Muscle of arm (tissue), 1 donor: ENCODE measurements at regions not wholly inside any gene's neighbourhood (a gene's known extent, or its start where the extent isn't known, plus 50 kb on each side); places are given as distances from the start of the nearest gene placed in this dataset.
A peak's percentile ranks its signal among the peaks of the same experiment; 100 is the strongest.
"Not testable (repeated sequence)": the region's sequence is repeated elsewhere in the genome, so short reads cannot be mapped to it uniquely, and the experiment has no call there.

Experiments used
- DNase-seq: peaks from one replicate; pipeline ENCODE4 v3.0.0-alpha.2; 2013

DNA sequence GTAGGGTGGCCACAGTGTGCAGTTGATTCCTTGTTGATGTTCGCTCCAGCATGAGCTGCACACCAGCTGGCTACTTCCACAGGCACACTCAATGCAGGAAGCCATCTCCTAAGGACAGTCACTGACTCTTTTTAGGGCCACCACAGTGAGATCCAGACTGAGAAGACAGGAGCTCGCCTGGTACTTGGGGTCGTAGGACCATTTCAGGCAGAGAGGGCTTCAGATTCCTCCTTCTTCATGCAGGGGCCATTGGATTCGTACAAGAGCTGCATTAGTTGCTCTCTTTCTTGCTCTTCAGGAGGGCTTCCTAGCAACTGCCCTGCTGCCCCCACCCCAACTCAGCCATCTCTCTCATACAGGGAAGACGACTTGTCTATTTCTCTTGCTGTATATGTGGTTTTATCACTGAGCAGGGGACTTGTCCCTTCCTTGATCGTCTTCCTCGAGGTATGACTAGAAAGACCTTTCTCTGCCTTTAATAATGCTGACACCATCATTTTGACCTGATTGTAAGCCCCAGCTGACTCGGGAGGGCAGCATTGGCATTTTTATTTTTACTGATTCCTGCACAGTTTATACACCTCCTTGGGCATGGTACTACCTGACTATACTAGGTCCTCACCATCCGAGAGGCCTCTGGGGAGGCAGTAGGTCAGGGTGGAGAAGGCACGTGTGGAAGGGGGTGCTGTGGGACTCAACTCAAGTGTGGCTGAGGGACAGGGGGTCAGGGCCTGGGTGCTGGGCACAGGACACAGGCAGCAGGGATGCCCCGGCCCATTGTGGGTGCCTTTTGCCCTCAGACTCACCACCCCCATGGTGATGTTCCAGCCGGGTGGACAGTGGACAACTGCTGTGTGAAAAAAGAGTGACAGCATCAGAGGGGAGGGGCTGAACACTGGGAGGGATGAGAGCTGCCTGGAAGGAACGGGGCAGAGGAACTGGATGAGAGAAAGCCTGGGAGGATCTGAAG, 136.7 kb upstream of the ZNF746 start:
- DNase-seq: no peak

DNA sequence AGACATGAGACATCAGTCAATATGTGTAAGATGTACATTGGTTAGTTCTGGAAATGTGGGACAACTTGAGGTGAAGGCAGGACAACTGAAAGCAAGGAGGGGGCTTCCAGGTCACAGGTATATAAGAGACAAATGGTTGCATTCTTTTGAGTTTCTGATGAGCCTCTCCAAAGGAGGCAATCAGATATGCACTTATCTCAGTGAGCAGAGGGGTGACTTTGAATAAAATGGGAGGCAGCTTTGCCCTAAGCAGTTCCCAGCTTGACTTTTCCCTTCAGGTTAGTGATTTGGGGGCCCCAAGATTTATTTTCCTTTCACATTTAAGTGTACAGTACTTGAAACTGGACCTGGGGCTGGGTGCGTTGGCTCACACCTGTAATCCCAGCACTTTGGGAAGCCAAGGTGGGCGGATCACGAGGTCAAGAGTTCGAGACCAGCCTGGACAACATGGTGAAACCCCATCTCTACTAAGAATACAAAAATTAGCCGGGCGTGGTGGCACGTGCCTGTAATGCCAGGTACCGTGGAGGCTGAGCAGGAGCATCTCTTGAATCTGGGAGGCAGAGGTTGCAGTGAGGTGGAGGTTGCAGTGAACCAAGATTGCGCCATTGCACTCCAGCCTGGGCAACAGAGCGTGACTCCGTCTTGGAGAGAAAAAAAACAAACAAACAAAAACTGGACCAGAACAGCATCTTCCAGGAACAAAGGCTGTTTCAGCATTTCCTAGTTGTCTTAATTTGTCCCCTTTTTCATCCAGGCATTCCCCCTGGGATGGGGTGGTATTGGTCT, 130.9 kb upstream of the ZNF746 start:
- DNase-seq: not testable (repeated sequence)

DNA sequence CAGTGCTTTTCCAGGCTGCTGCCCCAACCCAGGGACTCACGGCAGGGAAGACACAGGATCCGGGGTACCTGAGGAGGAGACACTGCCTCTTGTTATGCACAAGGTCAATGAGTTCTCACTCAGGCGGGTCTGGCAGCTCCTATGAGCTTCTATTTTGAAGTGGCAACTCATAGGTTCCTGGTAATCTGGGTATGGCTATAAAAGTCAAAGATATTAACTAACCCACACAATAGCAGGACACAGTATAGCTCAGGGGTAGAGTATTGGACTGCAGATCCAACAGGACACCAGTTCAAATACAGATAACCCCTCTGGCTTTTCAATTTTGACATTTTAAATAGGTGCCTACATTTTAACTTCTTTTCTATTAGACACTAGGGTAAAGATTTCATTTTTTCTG, 130.3 kb upstream of the ZNF746 start:
- DNase-seq: no peak

DNA sequence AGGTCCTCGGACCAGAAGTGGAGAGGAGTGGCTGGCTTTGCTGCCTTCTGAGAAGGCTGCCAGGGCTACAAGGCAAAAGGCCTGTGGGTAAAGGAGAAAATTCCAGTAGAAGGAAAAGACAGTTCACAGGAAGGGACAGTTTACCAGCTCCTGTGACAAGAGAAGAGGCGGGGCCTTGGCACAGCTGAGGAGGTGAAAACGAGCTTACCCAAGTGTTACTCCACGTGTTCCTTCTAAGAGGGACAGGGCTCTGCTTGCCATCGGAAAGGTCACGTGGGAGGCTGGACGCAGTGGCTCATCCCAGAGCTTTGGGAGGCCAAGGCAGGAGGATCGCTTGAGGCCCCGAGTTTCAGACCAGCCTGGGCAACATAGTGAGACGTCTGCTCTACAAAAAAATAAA, 129.4 kb upstream of the ZNF746 start:
- DNase-seq: no peak

DNA sequence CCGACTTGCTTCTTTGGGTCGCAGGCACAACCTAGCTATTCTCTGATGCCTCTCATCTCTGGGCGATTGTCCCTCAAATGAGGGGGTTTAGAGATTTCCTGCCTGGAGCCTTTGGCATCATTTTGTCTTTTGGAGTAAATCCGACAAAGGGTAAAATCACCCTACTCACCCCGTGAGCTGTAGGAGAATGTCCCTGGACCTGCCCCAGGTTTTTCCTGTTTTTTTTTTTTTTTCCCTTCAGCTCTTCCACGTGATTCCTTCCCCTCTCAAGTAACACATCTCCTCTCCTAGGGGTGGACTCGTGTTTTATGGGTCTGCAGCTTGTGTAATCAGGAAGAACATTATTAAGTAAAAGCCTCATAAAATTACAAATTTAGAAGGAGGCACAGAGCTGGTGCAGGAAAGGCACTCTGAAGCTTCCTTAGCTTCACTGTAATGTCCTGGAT, 128.4 kb upstream of the ZNF746 start:
- no peak for DNase-seq

DNA sequence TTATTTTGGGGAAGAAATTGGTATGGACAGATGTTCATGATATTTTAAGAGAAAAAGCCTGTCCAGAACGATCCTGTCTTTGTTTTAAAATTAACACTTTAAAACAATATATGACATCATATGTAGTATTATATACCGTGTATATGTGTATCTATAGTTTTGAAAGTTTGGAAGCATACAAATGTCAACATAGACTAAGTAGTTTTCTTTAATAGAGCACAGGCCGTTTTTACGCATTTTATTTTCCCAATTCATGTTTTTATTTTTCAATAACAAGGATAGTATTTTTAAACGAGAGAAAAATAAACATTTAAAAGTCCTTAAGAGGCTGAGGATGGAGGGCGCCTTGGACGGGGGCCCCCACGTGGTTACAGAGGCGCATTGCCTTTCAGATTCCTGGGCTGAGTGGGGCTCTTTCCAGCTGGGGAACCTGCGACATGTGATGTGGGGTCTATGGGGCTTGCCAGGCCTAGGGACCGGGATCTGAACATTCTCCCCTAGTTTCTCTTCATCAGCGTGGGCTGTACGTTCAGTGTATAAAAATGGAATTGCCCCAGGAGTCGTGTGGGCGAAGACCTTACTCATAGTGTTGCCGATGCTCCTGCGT, 127.8 kb upstream of the ZNF746 start:
- peak; percentile 38 for DNase-seq

DNA sequence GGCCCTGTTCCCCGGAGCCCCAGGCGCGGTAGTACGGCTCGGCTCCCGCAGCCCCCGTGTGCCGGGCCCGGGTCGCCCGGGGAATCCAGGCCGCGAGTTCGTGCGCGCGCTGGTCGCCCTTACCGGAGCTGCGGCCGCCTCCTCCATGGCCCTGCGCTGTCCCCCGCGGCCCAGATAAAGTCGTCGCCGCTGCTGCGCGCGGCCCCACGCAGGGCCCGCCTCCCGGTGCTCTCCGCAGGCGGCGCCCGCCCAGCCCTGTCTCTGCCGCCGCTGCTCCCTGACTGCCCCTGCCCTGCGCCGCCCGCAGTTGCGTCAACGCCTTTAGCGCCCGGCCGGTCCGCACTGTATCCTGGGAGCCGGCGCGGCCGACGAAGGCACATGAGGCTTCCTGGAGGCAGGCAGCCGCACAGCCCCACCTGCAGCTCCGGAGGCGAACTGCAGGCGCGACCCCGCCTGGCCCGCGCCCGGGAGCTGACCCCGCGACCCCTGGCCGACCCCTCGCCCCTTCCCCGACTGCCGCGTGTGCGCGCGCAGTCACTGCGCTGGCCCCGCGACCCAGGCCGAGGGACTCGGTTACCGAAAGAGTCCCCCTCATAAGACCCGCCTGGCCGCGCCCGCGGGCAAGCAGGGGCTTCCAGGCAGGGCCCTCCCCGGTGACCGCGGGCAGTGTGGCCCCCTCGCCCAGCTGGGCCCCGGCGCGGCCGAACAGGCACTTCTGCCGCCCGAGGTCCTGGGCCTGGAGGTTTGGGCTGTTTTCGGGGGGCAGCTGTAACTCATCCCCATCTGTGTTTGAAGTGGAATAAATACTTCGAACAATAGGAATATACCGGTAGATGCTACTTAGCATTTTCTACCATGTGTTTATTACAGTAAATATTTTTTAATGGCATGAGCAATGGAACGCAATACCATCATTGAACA, 127.1 kb upstream of the ZNF746 start:
- DNase-seq: peak; percentile 83

DNA sequence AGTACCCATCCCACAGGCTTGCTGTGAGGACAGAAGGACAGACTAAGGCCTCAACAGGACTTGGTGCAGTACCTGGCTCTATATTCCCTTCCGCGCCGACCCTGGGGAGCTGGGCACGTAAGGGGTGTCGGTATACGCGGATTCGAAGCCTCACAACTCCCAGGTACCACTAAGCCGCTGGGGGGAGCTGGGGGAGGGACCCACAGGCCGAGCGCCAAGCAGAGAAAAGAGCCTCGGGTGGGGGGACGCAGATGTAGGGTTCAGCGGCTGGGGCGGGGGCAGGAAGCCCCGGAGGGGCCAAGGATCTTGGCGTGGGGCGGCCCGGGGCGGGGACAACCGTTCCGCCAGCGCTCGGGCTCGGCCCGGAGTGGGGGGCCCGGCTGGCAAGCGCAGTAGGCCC, 126.4 kb upstream of the ZNF746 start:
- DNase-seq: no peak

DNA sequence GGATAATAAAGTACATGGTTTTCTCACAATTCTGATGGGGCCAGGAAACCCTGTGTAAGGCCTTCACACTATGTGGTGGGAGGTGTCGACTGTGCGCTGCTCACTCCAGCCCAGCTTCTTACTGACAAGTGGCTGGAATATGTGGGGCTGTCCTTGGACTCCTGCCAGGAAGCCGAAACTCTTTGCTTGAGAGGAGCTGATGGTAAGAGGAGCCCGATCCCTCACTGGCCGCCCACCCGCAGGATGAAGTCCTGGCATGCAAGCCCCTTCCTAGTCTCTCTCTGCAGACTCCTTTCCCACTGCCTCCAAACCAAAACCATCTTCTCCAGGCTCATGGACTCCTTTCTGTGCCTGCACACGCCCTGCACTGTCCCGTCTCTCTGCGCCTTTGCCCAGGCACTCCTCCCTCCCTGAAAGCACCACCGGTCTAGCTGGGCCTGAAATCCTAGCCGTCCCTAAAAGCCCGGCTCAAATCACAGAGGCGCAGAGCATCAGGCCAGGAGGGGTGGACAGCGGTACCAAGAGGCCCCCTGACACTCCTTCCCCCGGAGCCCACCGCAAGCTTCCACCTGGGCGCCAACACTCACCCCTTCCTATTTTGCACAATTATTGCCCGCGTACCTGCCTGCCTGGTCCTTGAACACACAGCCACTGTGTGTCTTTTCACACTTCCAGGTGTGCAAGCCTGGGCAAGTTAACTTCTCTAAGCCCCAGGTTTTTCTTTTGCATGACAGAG, 125.8 kb upstream of the ZNF746 start:
- peak; percentile 39 for DNase-seq

DNA sequence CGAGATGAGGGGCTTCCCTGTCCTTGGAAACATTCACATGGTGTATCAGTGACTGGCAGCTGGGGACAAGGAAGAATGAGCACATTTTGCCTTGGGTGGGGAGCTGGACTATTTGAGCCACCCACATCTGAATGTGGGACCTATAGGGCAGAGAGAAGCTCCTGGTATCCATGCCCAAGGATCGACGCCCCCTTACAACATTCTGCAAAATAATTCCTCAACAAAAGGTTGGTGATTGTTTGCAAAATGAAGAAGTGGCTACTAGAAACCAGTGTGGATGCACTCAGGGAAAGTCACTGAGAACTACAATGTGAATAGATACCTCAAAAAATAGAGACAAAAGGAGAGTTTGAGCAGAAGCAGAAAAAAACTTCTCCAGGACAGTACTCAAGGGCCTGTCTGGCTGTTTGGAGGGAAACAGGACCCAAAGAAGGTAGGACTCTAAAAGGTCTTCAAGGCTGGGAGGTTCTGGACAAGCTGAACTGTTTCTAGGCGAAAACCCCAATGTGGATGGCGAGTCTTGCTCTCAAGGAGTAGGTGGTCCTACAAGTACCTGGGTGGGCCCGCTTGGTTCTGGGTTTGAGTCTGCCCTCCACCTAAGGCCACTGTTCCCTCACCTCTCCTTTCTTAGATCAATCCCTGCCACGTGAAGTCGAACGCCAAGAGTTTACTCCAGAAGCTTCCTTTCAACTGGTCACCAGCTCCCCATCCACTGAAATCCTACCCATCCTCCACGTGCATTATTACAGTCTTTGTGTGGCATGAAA, 125.0 kb upstream of the ZNF746 start:
- DNase-seq: no peak

DNA sequence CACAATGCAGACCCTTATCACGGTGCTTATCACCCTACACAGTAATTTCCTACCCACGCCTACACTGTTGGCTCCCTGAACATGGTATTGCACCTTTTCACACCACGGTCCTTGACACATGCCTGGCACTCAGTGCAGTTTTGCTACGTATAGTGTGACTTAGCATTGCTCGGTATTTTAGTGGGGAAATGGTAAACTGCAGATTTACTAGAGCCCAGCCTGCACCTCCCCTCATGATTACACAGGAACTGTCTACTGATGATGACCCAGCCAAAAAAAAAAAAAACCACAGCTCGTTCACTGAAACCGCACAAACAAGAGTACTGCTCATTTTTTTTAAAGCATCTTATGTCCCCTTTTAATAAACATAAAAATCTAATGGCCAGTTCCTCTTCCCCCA, 124.2 kb upstream of the ZNF746 start:
- DNase-seq: no peak

DNA sequence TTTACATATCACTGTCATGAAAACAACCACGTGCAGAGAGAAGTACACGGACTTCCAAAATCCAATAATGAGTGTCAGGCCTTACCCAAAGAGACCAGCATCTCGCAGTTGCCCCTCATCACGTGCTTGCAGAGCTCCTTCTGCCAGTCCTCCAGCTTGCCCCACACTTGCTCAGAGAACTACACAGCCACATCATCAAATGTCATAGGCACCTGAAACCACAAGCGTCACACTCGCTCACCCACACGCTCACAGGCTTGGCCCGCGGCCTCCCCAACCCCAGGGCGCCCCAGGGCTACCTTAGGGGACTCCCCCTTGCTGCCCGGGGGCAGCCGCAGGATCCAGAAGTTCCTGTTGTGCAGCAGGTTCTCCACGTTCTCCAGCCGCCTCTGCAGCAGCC, 123.4 kb upstream of the ZNF746 start:
- DNase-seq: no peak

DNA sequence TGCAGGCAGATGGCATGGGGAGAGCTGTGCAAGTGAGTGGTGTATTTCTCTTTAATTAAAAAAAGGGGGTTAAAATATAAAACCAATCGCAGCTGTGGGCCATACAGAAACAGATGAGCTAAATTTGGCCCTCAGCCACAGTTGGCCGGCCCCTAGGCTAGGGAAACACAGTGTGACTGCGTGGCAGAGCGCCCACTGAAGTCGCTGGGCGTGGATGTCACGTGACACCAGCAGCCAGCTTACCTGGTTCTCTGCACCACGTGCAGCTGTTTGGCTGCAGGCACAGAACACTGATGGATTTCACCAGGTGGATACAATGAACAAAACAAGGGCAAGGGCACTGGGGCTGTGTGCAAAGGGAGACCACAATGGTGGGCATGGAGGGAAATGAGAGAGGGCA, 119.3 kb upstream of the ZNF746 start:
- DNase-seq: no peak

DNA sequence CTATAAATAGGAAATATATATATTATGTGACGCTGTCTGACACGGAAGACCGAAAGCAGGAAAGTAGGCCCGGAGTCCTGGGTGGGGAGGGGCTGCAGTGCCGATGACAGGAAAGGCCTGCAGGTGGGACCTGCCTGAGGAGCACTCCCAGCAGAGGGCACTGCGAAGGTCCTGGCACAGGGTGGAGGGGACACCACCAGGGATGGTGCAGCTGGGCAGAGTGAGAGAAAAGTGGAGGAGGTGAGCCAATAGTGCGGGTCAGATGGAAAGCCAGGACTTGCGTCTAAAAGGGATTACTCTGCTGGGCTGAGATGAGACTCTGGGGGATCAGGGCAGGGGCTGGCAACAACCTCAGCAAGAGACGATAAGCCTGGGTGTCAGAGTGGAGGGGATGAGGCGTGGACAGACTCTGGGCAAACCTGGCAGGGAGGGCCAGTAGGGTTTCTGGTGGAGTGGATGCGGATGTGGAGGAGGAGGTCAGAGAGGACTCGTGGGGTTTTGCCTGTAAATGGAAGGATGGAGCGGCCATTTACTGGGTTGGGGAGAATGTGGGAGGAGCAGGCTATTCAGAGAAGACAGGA, 118.2 kb upstream of the ZNF746 start:
- no peak for DNase-seq

DNA sequence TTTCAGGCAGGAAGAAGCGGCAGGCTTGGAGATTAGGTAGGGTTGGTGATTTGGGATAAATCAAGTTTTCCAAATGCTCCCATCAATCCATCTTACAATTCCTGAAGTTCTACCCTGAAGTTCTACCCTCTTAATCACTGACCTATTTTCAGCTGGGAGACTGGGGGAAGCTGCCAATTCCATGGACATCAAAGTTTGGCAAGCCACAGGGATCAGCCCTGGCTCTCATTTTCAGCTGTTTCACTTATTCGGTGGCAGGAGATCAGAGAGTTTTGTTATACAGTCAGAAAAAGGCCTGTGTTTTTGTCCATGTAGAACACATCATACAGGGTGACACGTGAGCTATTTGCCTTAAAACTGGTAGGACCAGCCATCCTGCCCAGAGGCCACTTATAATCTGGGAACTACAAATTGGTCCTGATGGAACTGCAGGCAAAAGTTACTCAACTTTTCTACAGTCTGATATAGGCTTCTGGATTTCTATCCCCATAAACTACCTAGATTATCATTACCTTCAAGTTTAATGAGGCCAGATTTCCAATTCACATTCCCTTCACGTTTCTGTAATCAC, 112.9 kb upstream of the ZNF746 start:
- DNase-seq: no peak

DNA sequence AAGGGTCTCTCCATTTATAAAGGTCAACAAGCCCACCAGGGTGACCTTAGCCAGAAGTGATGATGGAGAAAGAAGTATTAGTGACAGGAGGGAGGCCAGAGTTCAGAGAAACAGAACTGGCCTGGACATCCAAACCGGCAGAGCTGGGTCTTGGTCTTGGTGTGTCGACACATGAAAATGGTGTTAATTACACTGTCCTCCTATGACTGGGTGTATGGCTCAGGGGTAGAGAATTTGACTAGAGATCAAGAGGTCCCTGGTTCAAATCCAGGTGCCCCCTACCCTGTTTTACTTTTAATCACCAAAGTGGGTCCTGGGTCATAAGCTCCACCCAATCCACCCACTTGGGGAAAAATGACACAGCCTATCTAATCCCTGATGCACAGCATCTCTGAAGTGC, 110.6 kb upstream of the ZNF746 start:
- no peak for DNase-seq

DNA sequence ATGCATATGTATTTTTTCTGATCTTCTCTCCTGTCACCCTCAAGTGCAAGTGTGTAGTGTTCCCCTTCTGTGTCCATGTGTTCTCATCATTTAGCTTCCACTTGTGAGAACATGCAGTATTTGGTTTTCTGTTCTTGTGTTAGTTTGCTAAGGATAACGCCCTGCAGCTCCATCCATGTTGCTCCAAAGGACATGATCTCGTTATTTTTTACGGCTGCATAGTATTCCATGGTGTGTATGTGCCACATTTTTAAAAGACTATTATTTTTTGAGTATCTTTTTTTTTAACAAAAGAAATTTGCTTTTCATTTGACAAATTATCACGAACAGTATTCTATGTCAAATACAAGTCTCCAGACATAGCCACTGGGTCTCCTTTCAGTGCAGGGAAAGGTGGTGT, 110.1 kb upstream of the ZNF746 start:
- no peak for DNase-seq

DNA sequence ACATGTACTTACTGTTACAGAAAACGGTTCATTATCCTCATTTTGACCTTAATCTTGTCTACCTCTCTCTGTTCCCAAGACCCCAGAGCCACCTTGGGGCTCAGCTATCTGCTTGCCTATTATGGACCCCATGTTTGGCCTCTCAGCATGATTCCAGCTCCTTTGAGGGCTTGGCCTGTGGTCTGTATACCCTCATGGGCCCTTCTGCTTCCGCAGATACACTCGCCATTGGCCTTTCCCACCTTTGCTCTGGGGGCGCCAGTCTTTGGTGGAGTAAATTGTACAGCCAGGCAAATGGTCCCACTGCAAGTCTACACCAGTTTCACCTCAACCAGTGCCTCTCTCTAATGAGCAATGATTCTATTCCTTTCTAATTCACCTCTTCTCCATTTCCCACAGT, 109.2 kb upstream of the ZNF746 start:
- DNase-seq: no peak

DNA sequence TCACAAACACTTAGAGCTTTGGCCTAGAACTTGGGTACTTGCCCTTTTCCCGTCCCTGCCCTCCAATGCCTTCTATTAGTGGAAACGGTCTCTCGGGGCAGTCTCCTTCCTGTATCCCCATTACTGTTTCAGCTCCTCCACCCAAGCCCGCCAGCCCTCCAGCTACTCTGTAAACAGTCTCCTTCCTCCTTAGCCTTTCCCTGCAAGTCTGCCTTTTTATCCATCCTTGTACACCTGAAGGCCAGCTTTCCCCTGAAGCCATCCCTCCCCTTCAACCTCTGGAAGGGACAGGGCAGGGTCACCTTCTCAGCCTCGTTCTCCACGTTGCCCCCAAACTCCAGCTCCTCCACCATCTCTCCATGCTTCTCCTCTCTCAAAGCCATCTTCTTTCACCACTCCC, 108.1 kb upstream of the ZNF746 start:
- no peak for DNase-seq
